GM12878 (cell line): ENCODE measurements at regions not wholly inside any gene's neighbourhood (a gene's known extent, or its start where the extent isn't known, plus 50 kb on each side); places are given as distances from the start of the nearest gene placed in this dataset.

Experiments
- ATAC-seq: fragments of 200-7000 bp; cut with Tn5 transposase; 3 replicates; pipeline ENCODE4 v1.9.1; 2020; ENCODE audit warnings: mild to moderate bottlenecking, moderate library complexity
- BruUV-seq: library from RNA; stranded (reverse); fragments of 400-500 nt; replicated peaks from 2 replicates; lab custom pipeline; 2021; lab: Mats Ljungman, UMichigan
- CTCF ChIA-PET: fragments of 300-600 bp; sonication (Branson Sonifier 250); formaldehyde crosslinking; extraction: SDS; loops from one replicate; lab custom pipeline; 2021; ENCODE audit warnings: inconsistent platforms; lab: Yijun Ruan, JAX
- POLR2A ChIA-PET: fragments of 350-600 bp; formaldehyde crosslinking; extraction: SDS; loops from one replicate; lab custom pipeline; 2021; ENCODE audit warnings: inconsistent platforms; lab: Charles Lee
- RAD21 ChIA-PET: fragments of 300-600 bp; sonication (Branson Sonifier 250); formaldehyde crosslinking; loops from one replicate; lab custom pipeline; 2023; ENCODE audit warnings: antibody characterized with exemption; ENCODE audit not compliant: unreplicated experiment; lab: Charles Lee
- SMC1A ChIA-PET: fragments of 300-600 bp; sonication (Branson Sonifier 250); formaldehyde crosslinking; loops from one replicate; lab custom pipeline; 2023; ENCODE audit not compliant: unreplicated experiment, uncharacterized antibody; lab: Charles Lee
- DNase-seq: peaks from one replicate; pipeline ENCODE4 v3.0.0-alpha.2; 2011; ENCODE audit warnings: low read depth, low spot score
- FAIRE-seq: peaks from 3 replicates; lab custom pipeline; 2011; peaks lifted over from hg19 to GRCh38; lab: Jason Lieb, UNC
- H2AFZ ChIP-seq: 2 replicates; pipeline ENCODE4 v1.6.0; 2011; ENCODE audit warnings: low read depth, low read length, control low read depth; ENCODE audit not compliant: control insufficient read depth
- H3K27ac ChIP-seq: 2 replicates; pipeline ENCODE4 v1.5.1; 2011; ENCODE audit warnings: control low read depth; ENCODE audit not compliant: control insufficient read depth, insufficient read depth
- H3K27me3 ChIP-seq, 2 experiments: replicated peaks in 1 of 2; 2 replicates each; pipeline versions ENCODE4 v1.6.0 to v1.6.1; 2011; ENCODE audit warnings: low read length in 1 of 2; ENCODE audit not compliant: control insufficient read depth in 2 of 2, insufficient read depth in 2 of 2
- H3K36me3 ChIP-seq, 2 experiments: 2 replicates each; pipeline ENCODE4 v1.5.1; 2011; ENCODE audit warnings: low read length in 1 of 2; ENCODE audit not compliant: control insufficient read depth in 2 of 2, insufficient read depth in 2 of 2
- H3K4me1 ChIP-seq: 2 replicates; pipeline ENCODE4 v1.6.1; 2011; ENCODE audit warnings: mild to moderate bottlenecking, low read length, moderate library complexity, mixed read lengths; ENCODE audit not compliant: control insufficient read depth, insufficient read depth
- H3K4me2 ChIP-seq: 2 replicates; pipeline ENCODE4 v1.6.0; 2011; ENCODE audit warnings: control low read depth; ENCODE audit not compliant: control insufficient read depth, insufficient read depth
- H3K4me3 ChIP-seq: fragments of 200-600 bp; sonication (generic); 2 replicates; pipeline ENCODE4 v1.5.1; 2016
- H3K79me2 ChIP-seq: 2 replicates; pipeline ENCODE4 v1.6.0; 2011; ENCODE audit warnings: low read length; ENCODE audit not compliant: control insufficient read depth, insufficient read depth
- H3K9ac ChIP-seq: 2 replicates; pipeline ENCODE4 v1.8.0; 2011; ENCODE audit warnings: low read length, control low read depth, mixed read lengths; ENCODE audit not compliant: control insufficient read depth, insufficient read depth
- H3K9me3 ChIP-seq: replicated peaks from 3 replicates; pipeline ENCODE4 v1.5.1; 2011; ENCODE audit warnings: mild to moderate bottlenecking, low read length; ENCODE audit not compliant: control insufficient read depth, insufficient read depth
- H4K20me1 ChIP-seq: 2 replicates; pipeline ENCODE4 v1.6.0; 2011; ENCODE audit not compliant: control insufficient read depth, insufficient read depth
- BCL3 ChIP-seq: IDR thresholded peaks from 2 replicates; pipeline ENCODE4 v1.6.1; 2011; ENCODE audit warnings: borderline replicate concordance, low read depth, mild to moderate bottlenecking, moderate library complexity, low read length; ENCODE audit not compliant: insufficient read depth, poor library complexity, severe bottlenecking
- CBX3 ChIP-seq: fragments of 200-600 bp; sonication (generic); IDR thresholded peaks from 2 replicates; pipeline ENCODE4 v1.6.1; 2016; ENCODE audit warnings: low read depth, borderline replicate concordance
- GABPA ChIP-seq: IDR thresholded peaks from 2 replicates; pipeline ENCODE4 v1.6.1; 2014; ENCODE audit warnings: antibody characterized with exemption, low read depth, mild to moderate bottlenecking, inconsistent platforms
- POLR2AphosphoS5 ChIP-seq: IDR thresholded peaks from 2 replicates; pipeline ENCODE4 v1.6.1; 2011; ENCODE audit warnings: mild to moderate bottlenecking, low read length, inconsistent platforms
- PRDM15 ChIP-seq: fragments of 450-650 bp; formaldehyde crosslinking; IDR thresholded peaks from 2 replicates; pipeline ENCODE4 v1.4.0; 2020; ENCODE audit warnings: mild to moderate bottlenecking, moderate library complexity
- RUNX3 ChIP-seq: IDR thresholded peaks from 2 replicates; pipeline ENCODE4 v1.6.1; 2012; ENCODE audit warnings: low read length, inconsistent platforms
- SMARCA5 ChIP-seq: fragments of 450-650 bp; IDR thresholded peaks from 2 replicates; pipeline ENCODE4 v1.6.1; 2017; ENCODE audit warnings: mild to moderate bottlenecking
- TAF1 ChIP-seq: IDR thresholded peaks from 2 replicates; pipeline ENCODE4 v1.6.1; 2011; ENCODE audit warnings: mild to moderate bottlenecking, low read depth, low read length, borderline replicate concordance
- YBX1 ChIP-seq: fragments of 450-650 bp; IDR thresholded peaks from 2 replicates; pipeline ENCODE4 v1.6.1; 2016; ENCODE audit warnings: antibody characterized with exemption
- WGBS: methylation state at CpG from one replicate; pipeline ENCODE4 v1.1.6; 2016; ENCODE audit warnings: low lambda C conversion rate; ENCODE audit not compliant: insufficient replicate concordance, insufficient coverage; ENCODE audit errors: missing lambda C conversion rate; 5-methylcytosine and 5-hydroxymethylcytosine counted together
- in situ Hi-C: fragments of 300-500 bp; cut with MboI; formaldehyde crosslinking; loops from 9 replicates; pipeline ENCODE4 v1.14.3; 2018; ENCODE audit warnings: mixed read lengths
- intact Hi-C: fragments of 100-400 bp; cut with micrococcal nuclease; formaldehyde crosslinking; loops from one replicate; pipeline ENCODE4 v1.14.2; 2022; ENCODE audit not compliant: unreplicated experiment

GRCh38 chr5:123874600-123875201 is 362.7 kb downstream of the CSNK1G3 start:
- Histone ChIP-seq H3K4me1 (no peaks in the 10 kb centered on the region), H3K36me3 (no peaks in the 10 kb centered on the region), H4K20me1 (no peaks in the 10 kb centered on the region), H3K79me2 (no peaks in the 10 kb centered on the region), H3K9me3 (no peaks in the 10 kb centered on the region), H2AFZ (no peak overlapping the region), H3K9ac (no peak overlapping the region), H3K4me3 (no peak overlapping the region), H3K27ac (no peak overlapping the region), H3K27me3 (no peaks in the 10 kb centered on the region; a peak in 1 of 4 replicates), H3K4me2 (no peak overlapping the region)
- 40% methylated on average over 4 of the region's 4 CpGs for WGBS
- TF ChIP-seq SMARCA5, result no peak
- TF ChIP-seq TAF1, result no peak
- FAIRE-seq (no peak), ATAC-seq (no peak), DNase-seq (no peak)
- POLR2A ChIA-PET, result no interaction called here
- in situ Hi-C loops, result no loop called here
- CTCF ChIA-PET, result interaction anchor here (1.3 kb wide), 1 partner anchor 8 kb away, joined by 3 read pairs; no protein-coding TSS in a partner anchor
- RAD21 ChIA-PET, result no interaction called here
- SMC1A ChIA-PET, result interaction anchor here (1.0 kb wide), 1 partner anchor 17 kb away, joined by 3 read pairs; no protein-coding TSS in a partner anchor
- intact Hi-C loops, result no loop called here
- BruUV-seq, result no TSS peak

- DNase-seq (no peak), ATAC-seq (no peak), FAIRE-seq (no peak)
- TF ChIP-seq RUNX3 (no peak), CBX3 (no peak), GABPA (no peak), YBX1 (no peak), BCL3 (no peak), POLR2AphosphoS5 (no peak), PRDM15 (CRISPR knock-in tag) (no peak)
- no peaks in the 10 kb centered on the region for H3K79me2 ChIP-seq
- no peak overlapping the region for H3K9ac ChIP-seq
- H3K4me2 ChIP-seq, result no peak overlapping the region
- in situ Hi-C loops, result no loop called here
- no peaks in the 10 kb centered on the region for H3K9me3 ChIP-seq
- no peaks in the 10 kb centered on the region for H3K36me3 ChIP-seq
- H3K27ac ChIP-seq, result no peak overlapping the region
- no peaks in the 10 kb centered on the region for H3K4me1 ChIP-seq
- no peak overlapping the region for H2AFZ ChIP-seq
- 35% methylated on average over 2 of the region's 2 CpGs for WGBS
- no peaks in the 10 kb centered on the region for H4K20me1 ChIP-seq
- H3K27me3 ChIP-seq, result no peaks in the 10 kb centered on the region
- POLR2A ChIA-PET, result no interaction called here
- intact Hi-C loops, result no loop called here
- SMC1A ChIA-PET, result interaction anchor here (0.6 to 1.0 kb wide), 2 partner anchors 17 to 1954 kb away, joined by 3 read pairs; no protein-coding TSS in a partner anchor
- H3K4me3 ChIP-seq, result no peak overlapping the region
- BruUV-seq, result no TSS peak
- CTCF ChIA-PET, result interaction anchor here (1.3 kb wide), 1 partner anchor 9 kb away, joined by 3 read pairs; no protein-coding TSS in a partner anchor
- RAD21 ChIA-PET, result no interaction called here
Measured at GRCh38 chr5:123873846-123874245, 361.9 kb downstream of the CSNK1G3 start.
